SH-SY5Y (cell line): ENCODE measurements at regions not wholly inside any gene's neighbourhood (a gene's known extent, or its start where the extent isn't known, plus 50 kb on each side); places are given as distances from the start of the nearest gene placed in this dataset.

Source experiments
- GATA2 ChIP-seq: IDR thresholded peaks from 2 replicates; pipeline ENCODE4 v1.6.1; 2011; ENCODE audit warnings: mild to moderate bottlenecking, low read depth, low read length
- GATA3 ChIP-seq: IDR thresholded peaks from 2 replicates; pipeline ENCODE4 v1.6.1; 2011; ENCODE audit warnings: low read depth, mild to moderate bottlenecking, low read length, moderate library complexity

- TF ChIP-seq GATA3 (no peak), GATA2 (no peak)
These were observed 985.1 kb upstream of the SLIT2 start for GRCh38 chr4:19266566-19266965.
